Peyer's patch (tissue), 4 donors: ENCODE measurements at regions not wholly inside any gene's neighbourhood (a gene's known extent, or its start where the extent isn't known, plus 50 kb on each side); places are given as distances from the start of the nearest gene placed in this dataset.

Source experiments
- DNase-seq, 3 donors: peaks; one replicate each; pipeline ENCODE4 v3.0.0-alpha.2; 2017 to 2019
- H3K27ac ChIP-seq, 4 donors: fragments of 200-600 bp; sonication (generic); one replicate each; pipeline ENCODE4 v1.5.1; 2016 to 2019
- H3K27me3 ChIP-seq, 2 donors: fragments of 200-600 bp; sonication (generic); one replicate each; pipeline ENCODE4 v1.5.1; 2019
- H3K36me3 ChIP-seq, 3 donors: fragments of 200-600 bp; sonication (generic); one replicate each; pipeline ENCODE4 v1.5.1; 2016 to 2019
- H3K4me1 ChIP-seq, 4 donors: fragments of 200-600 bp; sonication (generic); one replicate each; pipeline ENCODE4 v1.5.1; 2016 to 2019
- H3K4me3 ChIP-seq, 4 donors: fragments of 200-600 bp; sonication (generic); 1 replicate in 3 of 4; 2 replicates in 1 of 4; pipeline ENCODE4 v1.5.1; 2016 to 2019; ENCODE audit warnings: mild to moderate bottlenecking in 1 of 4
- H3K9me3 ChIP-seq, 4 donors: fragments of 200-600 bp; sonication (generic); one replicate each; pipeline ENCODE4 v1.5.1; 2016 to 2019; ENCODE audit warnings: mild to moderate bottlenecking in 1 of 4
- POLR2A ChIP-seq, 2 donors: fragments of 450-650 bp; IDR thresholded peaks; one replicate each; pipeline ENCODE4 v1.5.1; 2017; ENCODE audit warnings: antibody characterized with exemption in 2 of 2, mild to moderate bottlenecking in 2 of 2, moderate library complexity in 2 of 2
- TF ChIP-seq, protein P1 (sequence below), 6 experiments: fragments of 450-650 bp in 4 of 6; fragments of 200-600 bp in 2 of 6; sonication (generic) in 1 of 6; IDR thresholded peaks; one replicate each; pipeline ENCODE4 v1.5.1; 2017 to 2019; ENCODE audit warnings: antibody characterized with exemption in 6 of 6, mild to moderate bottlenecking in 3 of 6, moderate library complexity in 1 of 6

DNA sequence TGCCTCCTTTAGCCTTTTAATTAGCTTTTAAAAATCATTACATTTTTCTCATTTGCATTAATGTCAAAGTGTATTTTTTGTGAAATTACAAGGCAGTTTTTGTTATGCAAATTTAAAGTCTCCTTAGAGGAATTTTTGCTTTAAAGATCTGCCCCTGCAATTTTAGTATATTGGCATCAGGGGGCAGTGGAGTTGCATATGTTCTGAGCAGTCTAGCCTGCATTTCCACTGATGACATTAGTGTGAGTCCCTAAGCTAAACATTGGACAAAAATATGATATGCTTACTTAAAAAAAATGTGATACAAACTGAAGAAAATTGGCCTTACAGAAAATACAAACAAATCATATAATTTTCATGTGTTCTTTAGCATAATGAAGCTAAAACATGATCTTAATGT, 426.5 kb downstream of the SLC4A3 start:
- DNase-seq = no peak
- TF ChIP-seq POLR2A (IDR thresholded peaks at IDR 0.05) = no peak
- TF ChIP-seq, protein P1, sequence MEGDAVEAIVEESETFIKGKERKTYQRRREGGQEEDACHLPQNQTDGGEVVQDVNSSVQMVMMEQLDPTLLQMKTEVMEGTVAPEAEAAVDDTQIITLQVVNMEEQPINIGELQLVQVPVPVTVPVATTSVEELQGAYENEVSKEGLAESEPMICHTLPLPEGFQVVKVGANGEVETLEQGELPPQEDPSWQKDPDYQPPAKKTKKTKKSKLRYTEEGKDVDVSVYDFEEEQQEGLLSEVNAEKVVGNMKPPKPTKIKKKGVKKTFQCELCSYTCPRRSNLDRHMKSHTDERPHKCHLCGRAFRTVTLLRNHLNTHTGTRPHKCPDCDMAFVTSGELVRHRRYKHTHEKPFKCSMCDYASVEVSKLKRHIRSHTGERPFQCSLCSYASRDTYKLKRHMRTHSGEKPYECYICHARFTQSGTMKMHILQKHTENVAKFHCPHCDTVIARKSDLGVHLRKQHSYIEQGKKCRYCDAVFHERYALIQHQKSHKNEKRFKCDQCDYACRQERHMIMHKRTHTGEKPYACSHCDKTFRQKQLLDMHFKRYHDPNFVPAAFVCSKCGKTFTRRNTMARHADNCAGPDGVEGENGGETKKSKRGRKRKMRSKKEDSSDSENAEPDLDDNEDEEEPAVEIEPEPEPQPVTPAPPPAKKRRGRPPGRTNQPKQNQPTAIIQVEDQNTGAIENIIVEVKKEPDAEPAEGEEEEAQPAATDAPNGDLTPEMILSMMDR (IDR thresholded peaks at IDR 0.05) = no peak
- H3K36me3 ChIP-seq = no peaks in the 10 kb centered on the region
- H3K9me3 ChIP-seq = no peaks in the 10 kb centered on the region
- no peaks in the 10 kb centered on the region for H3K4me1 ChIP-seq
- no peak overlapping the region for H3K4me3 ChIP-seq
- no peaks in the 10 kb centered on the region for H3K27me3 ChIP-seq
- H3K27ac ChIP-seq = no peak overlapping the region

DNA sequence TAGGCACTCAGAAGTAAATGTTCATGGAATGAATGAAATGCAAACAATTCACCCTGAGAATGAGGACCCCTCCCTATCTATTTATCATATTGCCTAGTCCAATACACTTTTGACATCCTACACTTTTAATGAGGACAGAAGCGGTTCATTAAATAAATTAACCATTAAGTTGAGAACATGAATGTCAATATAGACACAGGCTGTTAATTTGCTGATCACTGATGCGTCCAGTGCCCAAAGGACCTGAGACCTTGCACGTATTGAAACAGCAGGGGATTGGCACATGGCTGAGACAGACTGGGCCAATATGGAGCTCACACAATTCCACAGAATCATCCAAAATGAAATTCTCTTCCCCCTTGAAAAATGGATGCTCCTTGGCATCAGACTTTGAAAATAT, 430.0 kb downstream of the SLC4A3 start:
- TF ChIP-seq POLR2A (IDR thresholded peaks at IDR 0.05) = no peak
- TF ChIP-seq, protein P1 (IDR thresholded peaks at IDR 0.05) = no peak
- H3K4me3 ChIP-seq = no peak overlapping the region
- no peak overlapping the region for H3K27ac ChIP-seq
- no peaks in the 10 kb centered on the region for H3K36me3 ChIP-seq
- no peaks in the 10 kb centered on the region for H3K27me3 ChIP-seq
- H3K9me3 ChIP-seq = no peaks in the 10 kb centered on the region
- no peaks in the 10 kb centered on the region for H3K4me1 ChIP-seq
- no peak for DNase-seq

DNA sequence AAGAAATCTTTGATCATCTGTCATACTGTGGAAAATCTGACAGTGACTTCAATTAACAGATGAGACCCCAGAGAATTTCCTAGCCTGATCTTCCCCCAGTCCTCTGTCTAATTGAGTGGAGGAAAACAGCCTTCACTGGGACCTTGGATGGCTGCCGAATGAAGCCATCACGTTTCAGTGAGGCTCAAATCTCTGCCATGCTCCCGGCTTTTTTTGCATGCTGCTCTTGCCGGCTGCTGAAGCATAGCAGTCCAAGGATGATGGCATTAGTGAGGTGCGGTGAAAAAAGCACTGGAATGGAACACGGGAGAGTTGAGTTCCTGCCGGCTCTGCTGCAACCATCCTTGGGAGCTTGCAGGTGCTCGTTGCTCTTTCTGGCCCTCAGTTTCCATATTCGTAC, 430.5 kb downstream of the SLC4A3 start:
- no peak overlapping the region for H3K4me3 ChIP-seq
- TF ChIP-seq POLR2A (IDR thresholded peaks at IDR 0.05) = no peak
- TF ChIP-seq, protein P1 (IDR thresholded peaks at IDR 0.05) = no peak
- H3K36me3 ChIP-seq = no peaks in the 10 kb centered on the region

DNA sequence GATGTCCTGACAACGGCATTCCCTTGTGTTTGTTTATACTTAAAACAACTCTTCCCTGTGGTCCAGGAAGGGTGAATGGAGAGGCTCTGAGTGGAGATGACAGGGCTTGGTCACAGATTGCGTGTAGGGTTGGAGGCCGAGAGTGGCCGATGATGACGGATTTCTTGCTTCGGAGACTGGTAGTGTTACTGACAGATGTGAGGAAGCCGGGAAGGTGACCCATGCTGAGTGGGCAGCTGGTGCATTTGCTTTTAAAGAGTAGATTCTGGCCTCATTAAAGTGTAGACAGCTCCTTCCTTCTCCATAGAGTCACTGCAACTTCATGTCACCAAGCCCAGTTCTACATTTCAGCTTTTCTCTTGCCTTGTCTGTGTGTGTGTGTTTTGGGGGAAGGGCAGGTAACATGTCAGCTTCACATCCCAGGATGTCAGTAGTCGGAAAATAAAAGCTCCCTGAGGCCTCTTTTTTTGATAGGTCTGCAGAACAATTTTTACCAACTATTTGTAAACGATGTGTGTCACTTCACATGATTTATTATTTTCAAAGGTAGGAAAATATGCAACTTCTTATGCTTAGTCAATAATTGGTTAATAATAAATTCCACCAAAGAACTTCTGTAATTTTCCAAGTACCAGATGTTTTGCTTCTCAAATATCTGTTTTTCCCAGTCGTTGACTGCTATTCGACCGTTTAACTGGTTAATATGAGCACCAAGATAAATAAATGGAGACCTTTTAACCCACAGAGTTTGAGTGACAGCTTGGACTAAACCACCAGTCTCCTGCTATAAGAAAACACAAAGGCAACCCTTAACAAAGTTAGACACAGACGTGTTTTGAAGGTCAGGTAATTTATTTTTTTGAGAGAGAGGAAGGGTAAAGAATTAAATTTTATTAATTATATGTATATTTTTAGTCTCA, 436.9 kb downstream of the SLC4A3 start:
- no peaks in the 10 kb centered on the region for H3K9me3 ChIP-seq
- no peak for DNase-seq
- no peaks in the 10 kb centered on the region for H3K4me1 ChIP-seq
- no peaks in the 10 kb centered on the region for H3K27me3 ChIP-seq
- TF ChIP-seq, protein P1 (IDR thresholded peaks at IDR 0.05) = no peak
- no peak for TF ChIP-seq POLR2A (IDR thresholded peaks at IDR 0.05)
- H3K36me3 ChIP-seq = no peaks in the 10 kb centered on the region
- H3K27ac ChIP-seq = no peak overlapping the region
- no peak overlapping the region for H3K4me3 ChIP-seq

More for the DNA sequence above, 430.5 kb downstream of the SLC4A3 start:
- no peaks in the 10 kb centered on the region for H3K27me3 ChIP-seq
- no peaks in the 10 kb centered on the region for H3K9me3 ChIP-seq
- no peak for DNase-seq
- H3K27ac ChIP-seq = no peak overlapping the region
- H3K4me1 ChIP-seq = no peaks in the 10 kb centered on the region

DNA sequence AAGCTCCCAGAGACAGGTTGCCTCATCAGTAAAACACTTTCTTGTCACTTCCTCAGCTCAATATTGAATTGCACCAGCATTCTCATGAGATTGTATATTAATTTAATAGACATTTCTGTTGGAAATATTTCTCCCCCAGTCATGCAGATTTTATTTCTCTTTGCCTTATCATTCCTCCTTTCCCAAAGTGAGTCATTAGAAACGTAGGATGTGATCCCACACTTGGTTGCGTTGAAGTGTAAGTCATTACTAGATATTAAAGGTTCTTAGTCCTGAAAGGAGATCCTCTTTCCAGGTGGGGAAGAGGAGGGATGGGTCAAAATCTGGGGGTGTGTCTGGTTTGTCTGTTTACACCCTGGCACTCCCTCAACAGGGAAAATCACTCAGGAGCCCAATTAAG, 438.2 kb downstream of the SLC4A3 start:
- H3K4me1 ChIP-seq = no peaks in the 10 kb centered on the region
- TF ChIP-seq, protein P1 (IDR thresholded peaks at IDR 0.05) = no peak
- no peak for TF ChIP-seq POLR2A (IDR thresholded peaks at IDR 0.05)
- no peaks in the 10 kb centered on the region for H3K36me3 ChIP-seq
- no peaks in the 10 kb centered on the region for H3K9me3 ChIP-seq
- H3K4me3 ChIP-seq = no peak overlapping the region
- H3K27me3 ChIP-seq = no peaks in the 10 kb centered on the region
- H3K27ac ChIP-seq = no peak overlapping the region
- DNase-seq = no peak
